ENCODE measurements at regions not wholly inside any gene's neighbourhood (a gene's known extent, or its start where the extent isn't known, plus 50 kb on each side); places are given as distances from the start of the nearest gene placed in this dataset.
"Not testable (repeated sequence)": the region's sequence is repeated elsewhere in the genome, so short reads cannot be mapped to it uniquely, and the experiment has no call there.

- DNase-seq (ENCODE audit: low spot score), result no peak
Measured at GRCh38 chr11:87465716-87466115, 428.0 kb downstream of the TMEM135 start.

GRCh38 chr11:87463486-87464102 is 425.9 kb downstream of the TMEM135 start:
- peak; percentile 9 for DNase-seq (ENCODE audit: low spot score)

- DNase-seq (ENCODE audit: low spot score), result no peak
Measured at GRCh38 chr11:87462171-87462570, 424.4 kb downstream of the TMEM135 start.

GRCh38 chr11:87460842-87461637 is 423.3 kb downstream of the TMEM135 start:
- DNase-seq (ENCODE audit: low spot score), result no peak

GRCh38 chr11:87460279-87460678 is 422.5 kb downstream of the TMEM135 start:
- DNase-seq (ENCODE audit: low spot score), result no peak

- DNase-seq (ENCODE audit: low spot score), result no peak
Measured at GRCh38 chr11:87459351-87459750, 421.6 kb downstream of the TMEM135 start.

GRCh38 chr11:87456499-87456898 is 418.8 kb downstream of the TMEM135 start:
- no peak for DNase-seq (ENCODE audit: low spot score)

GRCh38 chr11:87455180-87455579 is 417.4 kb downstream of the TMEM135 start:
- no peak for DNase-seq (ENCODE audit: low spot score)

- no peak for DNase-seq (ENCODE audit: low spot score)
Measured at GRCh38 chr11:87454241-87454640, 416.5 kb downstream of the TMEM135 start.

- DNase-seq (ENCODE audit: low spot score), result no peak
Measured at GRCh38 chr11:87453531-87454089, 415.9 kb downstream of the TMEM135 start.

GRCh38 chr11:87452025-87452424 is 414.3 kb downstream of the TMEM135 start:
- not testable (repeated sequence) for DNase-seq (ENCODE audit: low spot score)

GRCh38 chr11:87451395-87451794 is 413.7 kb downstream of the TMEM135 start:
- DNase-seq (ENCODE audit: low spot score), result no peak

GRCh38 chr11:87447606-87448005 is 409.9 kb downstream of the TMEM135 start:
- no peak for DNase-seq (ENCODE audit: low spot score)

- DNase-seq (ENCODE audit: low spot score), result no peak
Measured at GRCh38 chr11:87444993-87445392, 407.3 kb downstream of the TMEM135 start.

GRCh38 chr11:87443707-87444106 is 406.0 kb downstream of the TMEM135 start:
- no peak for DNase-seq (ENCODE audit: low spot score)

GRCh38 chr11:87440076-87440770 is 402.5 kb downstream of the TMEM135 start:
- DNase-seq (ENCODE audit: low spot score), result no peak

- DNase-seq (ENCODE audit: low spot score), result no peak
Measured at GRCh38 chr11:87438416-87438815, 400.7 kb downstream of the TMEM135 start.

GRCh38 chr11:87437844-87438223 is 400.1 kb downstream of the TMEM135 start:
- no peak for DNase-seq (ENCODE audit: low spot score)

- no peak for DNase-seq (ENCODE audit: low spot score)
Measured at GRCh38 chr11:87437133-87437843, 399.6 kb downstream of the TMEM135 start.

GRCh38 chr11:87432022-87432421 is 394.3 kb downstream of the TMEM135 start:
- no peak for DNase-seq (ENCODE audit: low spot score)

GRCh38 chr11:87431392-87431791 is 393.7 kb downstream of the TMEM135 start:
- DNase-seq (ENCODE audit: low spot score), result no peak

- DNase-seq (ENCODE audit: low spot score), result no peak
Measured at GRCh38 chr11:87430821-87431220, 393.1 kb downstream of the TMEM135 start.
